ENCODE measurements at regions not wholly inside any gene's neighbourhood (a gene's known extent, or its start where the extent isn't known, plus 50 kb on each side); places are given as distances from the start of the nearest gene placed in this dataset.

DNA sequence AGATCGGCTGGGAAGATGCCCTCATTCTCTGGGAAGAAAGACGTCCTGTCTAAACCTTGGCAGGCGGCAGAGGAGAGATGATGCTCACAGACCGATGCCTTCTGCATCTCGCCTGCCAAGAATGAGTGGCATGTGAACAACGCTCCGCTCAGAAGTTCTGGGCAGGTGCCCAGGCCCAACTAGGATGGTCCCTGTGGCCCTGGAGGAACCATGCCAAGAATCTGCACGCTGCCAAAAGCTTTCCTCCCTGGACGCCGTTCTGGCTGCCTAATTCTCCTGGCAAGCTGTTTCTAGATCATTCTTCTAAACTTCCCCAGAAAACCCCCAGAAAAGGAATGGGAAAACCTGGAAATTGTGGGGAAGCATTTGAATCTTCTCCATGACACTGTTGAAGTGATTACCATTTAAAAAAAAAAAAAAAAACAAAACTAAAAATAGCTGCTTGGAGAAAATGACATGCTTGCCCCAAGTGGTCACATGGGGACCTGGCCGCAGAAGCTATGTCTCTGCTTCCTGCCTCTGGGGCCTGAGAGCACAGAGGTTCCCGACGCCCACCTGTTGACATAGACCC is 440.9 kb downstream of the PRDM2 start:
- Histone ChIP-seq H3K4me3 (replicated peaks; ENCODE audit: low read depth, low read length) (no peak overlapping the region), H3K36me3 (ENCODE audit: control insufficient read depth, insufficient read depth, low read length) (no peaks in the 10 kb centered on the region), H3K27me3 (replicated peaks; ENCODE audit: control insufficient read depth, insufficient read depth, low read length) (peaks cover 2% of the 10 kb centered on the region)
- TF ChIP-seq CTCF (IDR thresholded peaks at IDR 0.05; ENCODE audit: insufficient read depth, low read length, poor library complexity, severe bottlenecking): no peak
- no peak for DNase-seq (ENCODE audit: extremely low read depth, insufficient read length)

DNA sequence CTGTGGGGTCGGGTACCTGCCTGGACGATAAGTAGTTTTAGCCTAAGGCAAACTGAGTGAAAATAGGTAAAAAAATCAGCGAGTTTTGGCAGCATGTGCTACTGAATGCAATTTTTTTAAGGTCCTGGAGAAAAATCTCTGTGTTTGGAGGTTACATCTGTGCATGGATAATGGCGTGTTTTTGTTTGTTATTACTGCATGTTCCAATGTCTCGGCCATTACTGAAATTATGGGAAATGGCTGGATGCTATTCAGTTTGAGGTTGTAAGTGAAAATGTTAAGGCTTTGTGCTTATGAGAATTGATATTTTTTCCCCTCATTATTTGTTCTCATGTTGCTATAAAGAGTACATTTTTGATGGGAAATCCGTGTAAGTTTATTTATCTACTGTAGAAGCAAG is 441.7 kb downstream of the PRDM2 start:
- TF ChIP-seq CTCF (IDR thresholded peaks at IDR 0.05; ENCODE audit: insufficient read depth, low read length, poor library complexity, severe bottlenecking): no peak
- Histone ChIP-seq H3K27me3 (replicated peaks; ENCODE audit: control insufficient read depth, insufficient read depth, low read length) (no peaks in the 10 kb centered on the region), H3K4me3 (replicated peaks; ENCODE audit: low read depth, low read length) (no peak overlapping the region), H3K36me3 (ENCODE audit: control insufficient read depth, insufficient read depth, low read length) (no peaks in the 10 kb centered on the region)
- DNase-seq (ENCODE audit: extremely low read depth, insufficient read length): no peak

DNA sequence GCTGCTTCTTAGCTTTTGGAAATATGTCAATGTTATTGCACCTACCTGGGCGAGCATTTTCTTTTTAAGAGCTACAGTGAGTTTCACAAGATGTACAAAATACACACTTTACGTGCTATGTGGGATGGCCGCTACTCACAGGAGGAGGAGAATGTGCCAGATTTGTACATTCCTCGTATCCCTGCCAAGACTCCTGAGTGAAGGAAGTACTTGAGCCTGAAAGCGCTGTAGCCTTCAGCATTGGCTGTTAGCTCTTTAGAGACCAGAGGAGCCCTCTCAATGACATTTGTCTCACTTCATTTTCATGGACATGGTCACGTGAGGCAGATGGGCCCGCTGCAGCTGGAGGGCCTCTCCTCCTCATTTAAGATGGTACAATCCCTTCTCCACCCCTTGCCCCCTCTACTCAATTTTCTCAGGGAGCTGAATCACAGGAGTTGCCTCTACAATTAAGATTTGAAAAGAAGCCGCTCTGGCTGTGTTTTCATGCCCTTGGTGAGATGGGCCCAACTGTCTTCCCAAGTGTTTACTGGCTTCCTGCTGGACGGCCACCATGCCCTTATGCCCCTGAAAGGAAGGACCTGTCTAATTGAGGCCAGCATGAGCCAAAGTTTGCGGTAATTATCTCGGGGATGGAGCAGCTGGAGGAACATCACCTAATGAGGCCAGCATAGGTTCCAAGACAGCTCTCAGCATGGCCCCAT is 442.6 kb downstream of the PRDM2 start:
- Histone ChIP-seq H3K4me3 (replicated peaks; ENCODE audit: low read depth, low read length) (no peak overlapping the region), H3K27me3 (replicated peaks; ENCODE audit: control insufficient read depth, insufficient read depth, low read length) (no peaks in the 10 kb centered on the region), H3K36me3 (ENCODE audit: control insufficient read depth, insufficient read depth, low read length) (no peaks in the 10 kb centered on the region)
- TF ChIP-seq CTCF (IDR thresholded peaks at IDR 0.05; ENCODE audit: insufficient read depth, low read length, poor library complexity, severe bottlenecking): no peak
- DNase-seq (ENCODE audit: extremely low read depth, insufficient read length): no peak

DNA sequence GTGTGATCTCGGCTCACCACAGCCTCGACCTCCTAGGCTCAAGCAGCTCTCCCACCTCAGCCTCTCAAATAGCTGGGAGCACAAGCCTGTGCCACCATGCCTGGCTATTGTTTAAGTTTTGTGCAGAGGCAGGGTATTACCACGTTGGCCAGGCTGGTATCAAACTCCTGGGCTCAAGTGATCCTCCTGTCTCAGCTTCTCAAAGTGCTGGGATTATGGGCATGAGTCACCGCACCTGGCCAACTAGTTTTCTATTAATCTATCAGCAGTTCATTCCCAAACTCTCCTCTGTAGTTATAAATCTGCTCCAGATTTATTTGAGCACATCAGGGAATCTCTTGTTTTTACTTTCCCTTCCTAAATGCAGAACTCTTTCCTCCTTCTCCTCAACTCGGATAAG is 443.8 kb downstream of the PRDM2 start:
- DNase-seq (ENCODE audit: extremely low read depth, insufficient read length): no peak
- H3K4me3 ChIP-seq (replicated peaks; ENCODE audit: low read depth, low read length): no peak overlapping the region
- no peaks in the 10 kb centered on the region for H3K36me3 ChIP-seq (ENCODE audit: control insufficient read depth, insufficient read depth, low read length)
- no peaks in the 10 kb centered on the region for H3K27me3 ChIP-seq (replicated peaks; ENCODE audit: control insufficient read depth, insufficient read depth, low read length)
- no peak for TF ChIP-seq CTCF (IDR thresholded peaks at IDR 0.05; ENCODE audit: insufficient read depth, low read length, poor library complexity, severe bottlenecking)

- Histone ChIP-seq H3K36me3 (ENCODE audit: control insufficient read depth, insufficient read depth, low read length) (no peaks in the 10 kb centered on the region), H3K4me3 (replicated peaks; ENCODE audit: low read depth, low read length) (no peak overlapping the region), H3K27me3 (replicated peaks; ENCODE audit: control insufficient read depth, insufficient read depth, low read length) (no peaks in the 10 kb centered on the region)
- no peak for TF ChIP-seq CTCF (IDR thresholded peaks at IDR 0.05; ENCODE audit: insufficient read depth, low read length, poor library complexity, severe bottlenecking)
- no peak for DNase-seq (ENCODE audit: extremely low read depth, insufficient read length)
These were observed 448.5 kb downstream of the PRDM2 start for GRCh38 chr1:14148526-14148925.
